ENCODE measurements at regions not wholly inside any gene's neighbourhood (a gene's known extent, or its start where the extent isn't known, plus 50 kb on each side); places are given as distances from the start of the nearest gene placed in this dataset.

- Histone ChIP-seq H3K4me1 (ENCODE audit: control insufficient read depth, insufficient read depth, low read length) (no peaks in the 10 kb centered on the region), H3K9me3 (ENCODE audit: control insufficient read depth, insufficient read depth, low read depth, low read length) (no peaks in the 10 kb centered on the region), H3K36me3 (ENCODE audit: control insufficient read depth, insufficient read depth, low read length) (no peaks in the 10 kb centered on the region), H3K27me3 (ENCODE audit: control insufficient read depth, insufficient read depth, low read length) (no peaks in the 10 kb centered on the region), H3K4me3 (ENCODE audit: low read depth in 2 of 2, low read length in 2 of 2) (no peak overlapping the region), H3K27ac (ENCODE audit: low read length) (no peak overlapping the region)
- ChIA-PET CTCF (no interaction called here), POLR2A (no interaction called here)
- DNase-seq (ENCODE audit: low read depth, low spot score) (no peak), ATAC-seq (no peak)
- in situ Hi-C loops (cut with HindIII; ENCODE audit: low pct_unique_long_range_greater_than_20kb, low sequenced_read_pairs) (no loop called here), intact Hi-C loops (cut with micrococcal nuclease; ENCODE audit: unreplicated experiment) (no loop called here)
- no TSS peak for BruUV-seq (replicated peaks)
- TF ChIP-seq REST (IDR thresholded peaks at IDR 0.05; ENCODE audit: insufficient read depth in 1 of 2, low read depth in 2 of 2, low read length in 1 of 2) (no peak), CTCF (IDR thresholded peaks at IDR 0.05) (no peak), SIN3A (IDR thresholded peaks at IDR 0.05; ENCODE audit: borderline replicate concordance, insufficient read depth, low read depth, low read length) (no peak), TCF7L2 (IDR thresholded peaks at IDR 0.05; ENCODE audit: low read depth, low read length) (no peak), POLR2AphosphoS5 (IDR thresholded peaks at IDR 0.05; ENCODE audit: low read depth, low read length) (no peak)
Measured at GRCh38 chr2:23112517-23112916, 272.5 kb upstream of the KLHL29 start.

GRCh38 chr2:23114299-23114698 is 270.7 kb upstream of the KLHL29 start:
- no TSS peak for BruUV-seq (replicated peaks)
- no peaks in the 10 kb centered on the region for H3K36me3 ChIP-seq (ENCODE audit: control insufficient read depth, insufficient read depth, low read length)
- H3K27ac ChIP-seq (ENCODE audit: low read length): no peak overlapping the region
- ChIA-PET CTCF (no interaction called here), POLR2A (no interaction called here)
- no peak overlapping the region for H3K4me3 ChIP-seq (ENCODE audit: low read depth in 2 of 2, low read length in 2 of 2)
- ATAC-seq (no peak), DNase-seq (ENCODE audit: low read depth, low spot score) (no peak)
- H3K27me3 ChIP-seq (ENCODE audit: control insufficient read depth, insufficient read depth, low read length): no peaks in the 10 kb centered on the region
- TF ChIP-seq POLR2AphosphoS5 (IDR thresholded peaks at IDR 0.05; ENCODE audit: low read depth, low read length): no peak
- TF ChIP-seq TCF7L2 (IDR thresholded peaks at IDR 0.05; ENCODE audit: low read depth, low read length): no peak
- TF ChIP-seq REST (IDR thresholded peaks at IDR 0.05; ENCODE audit: insufficient read depth in 1 of 2, low read depth in 2 of 2, low read length in 1 of 2): no peak
- no peak for TF ChIP-seq CTCF (IDR thresholded peaks at IDR 0.05)
- H3K9me3 ChIP-seq (ENCODE audit: control insufficient read depth, insufficient read depth, low read depth, low read length): no peaks in the 10 kb centered on the region
- no peaks in the 10 kb centered on the region for H3K4me1 ChIP-seq (ENCODE audit: control insufficient read depth, insufficient read depth, low read length)
- intact Hi-C loops (cut with micrococcal nuclease; ENCODE audit: unreplicated experiment): no loop called here
- in situ Hi-C loops (cut with HindIII; ENCODE audit: low pct_unique_long_range_greater_than_20kb, low sequenced_read_pairs): no loop called here

All from Panc1 (cell line).